ENCODE measurements at regions not wholly inside any gene's neighbourhood (a gene's known extent, or its start where the extent isn't known, plus 50 kb on each side); places are given as distances from the start of the nearest gene placed in this dataset.
"Not testable (repeated sequence)": the region's sequence is repeated elsewhere in the genome, so short reads cannot be mapped to it uniquely, and the experiment has no call there.

DNA sequence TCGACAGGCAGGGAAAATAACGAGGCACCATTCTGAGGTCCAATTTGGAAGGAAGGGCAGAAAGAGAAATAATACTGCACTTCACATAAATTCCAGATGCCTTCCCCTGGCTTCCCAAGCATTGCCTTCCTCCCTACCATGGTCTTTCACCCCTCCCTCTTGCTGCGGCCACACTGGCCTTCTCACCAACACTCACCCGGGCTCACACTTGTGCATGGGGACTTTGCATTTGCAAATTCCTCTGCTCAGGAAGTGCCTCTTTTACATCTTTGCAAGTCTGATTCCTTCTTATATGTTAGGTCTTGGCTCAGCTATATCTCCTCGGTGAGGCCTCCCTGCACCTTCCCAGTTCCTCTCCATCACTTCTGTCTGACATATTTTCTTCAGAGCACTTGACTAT, 199.4 kb downstream of the CHIC2 start:
- DNase-seq (ENCODE audit: low read depth): no peak

DNA sequence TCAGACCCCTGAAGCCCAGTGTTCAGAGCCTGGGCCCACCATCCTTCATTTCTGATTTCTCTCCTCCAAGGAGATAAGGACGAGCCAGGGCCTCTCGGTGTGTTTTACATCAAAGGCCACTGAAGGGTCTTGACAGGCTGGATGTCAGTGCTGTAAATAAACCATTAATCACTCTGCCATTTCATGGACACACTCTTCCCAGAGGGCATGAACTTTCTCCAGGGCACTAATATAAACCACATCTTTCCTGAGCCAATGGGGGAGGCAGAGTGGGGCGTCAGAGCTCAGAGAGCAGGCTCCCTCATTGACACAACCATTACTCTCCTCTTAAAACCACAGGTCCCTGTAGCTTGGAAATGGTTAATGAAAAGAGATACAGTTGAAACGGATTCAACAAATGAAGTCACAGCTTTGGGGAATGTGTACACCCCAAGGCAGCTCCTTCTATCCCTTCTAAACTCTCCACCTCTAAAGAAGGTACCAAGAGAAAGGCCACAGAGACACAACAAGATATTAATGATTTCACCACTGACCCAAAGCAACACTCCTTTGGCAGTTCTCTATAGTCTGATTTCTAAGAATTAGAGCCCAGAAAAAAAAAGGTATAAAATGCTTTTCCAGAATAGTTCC, 200.6 kb downstream of the CHIC2 start:
- no peak for DNase-seq (ENCODE audit: low read depth)

DNA sequence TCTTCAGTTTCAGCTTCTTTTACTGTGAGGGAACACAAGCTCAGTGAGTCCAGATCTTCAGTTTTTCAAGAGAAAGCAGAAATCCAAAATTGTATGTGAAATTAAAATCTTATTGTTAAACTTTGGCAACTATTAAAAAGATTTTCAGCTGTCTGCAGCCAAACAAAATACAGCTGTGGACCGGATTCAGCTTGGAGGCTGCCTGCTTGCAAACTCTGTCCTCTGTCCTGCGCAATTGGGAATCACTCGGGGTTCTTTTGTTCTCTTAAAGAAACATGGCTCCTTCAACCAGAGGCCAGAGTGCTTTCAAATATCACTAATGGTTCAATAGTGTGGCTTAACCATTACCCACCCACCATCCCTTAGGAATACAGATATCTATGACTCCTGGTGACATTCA, 201.2 kb downstream of the CHIC2 start:
- no peak for DNase-seq (ENCODE audit: low read depth)

DNA sequence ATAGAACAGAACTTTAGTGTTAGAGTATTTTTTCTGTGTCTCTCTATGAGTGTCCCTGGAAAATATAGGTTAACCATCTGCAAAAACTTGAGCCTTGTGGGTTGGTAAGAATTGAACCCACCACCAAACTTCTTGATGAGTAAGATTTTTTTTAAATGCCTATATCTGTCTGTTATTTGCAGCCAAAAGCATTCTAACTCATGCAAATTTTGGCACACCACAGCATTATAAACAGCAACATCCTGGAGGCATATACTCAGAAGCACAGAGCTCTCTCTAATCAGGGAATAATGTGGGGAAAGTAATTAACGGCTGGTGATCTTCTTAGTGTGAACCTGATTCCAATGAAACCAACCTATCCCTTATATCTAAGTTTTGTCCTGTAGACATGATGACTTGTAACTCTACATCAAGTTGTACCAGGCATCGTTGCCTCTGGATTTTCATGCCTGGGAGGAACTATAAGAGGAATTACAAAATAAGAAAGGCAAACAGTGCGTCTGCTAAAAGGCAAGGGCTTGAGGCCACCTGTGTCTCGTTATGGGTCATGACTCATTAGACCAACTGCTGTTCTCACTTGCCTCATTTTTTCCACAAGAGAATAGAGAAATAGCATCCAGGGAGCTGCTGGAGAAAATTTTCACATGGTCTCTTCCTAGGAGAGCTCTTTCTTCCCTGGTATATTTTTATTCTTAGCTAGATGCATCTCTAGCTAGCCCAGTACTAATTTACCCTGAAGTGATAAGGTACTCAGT, 202.4 kb downstream of the CHIC2 start:
- DNase-seq (ENCODE audit: low read depth): peak; percentile 52

DNA sequence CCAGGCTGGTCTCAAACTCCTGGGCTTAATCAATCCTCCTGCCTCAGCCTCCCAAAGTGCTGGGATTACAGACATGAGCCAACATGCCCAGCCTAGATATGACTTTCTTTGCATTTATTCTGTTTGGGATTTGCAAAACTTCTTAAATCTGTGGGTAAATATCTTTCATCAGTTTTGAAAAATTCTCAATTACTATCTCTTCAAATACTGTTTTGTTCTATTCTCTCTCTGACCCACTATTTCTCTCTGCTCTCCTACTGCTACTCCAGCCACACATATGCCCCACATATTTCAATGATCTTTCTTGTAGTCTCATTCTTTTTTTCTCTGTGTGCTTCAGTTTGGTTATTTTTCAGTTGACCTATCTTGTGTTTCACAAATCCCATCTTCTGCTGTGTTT, 205.1 kb downstream of the CHIC2 start:
- no peak for DNase-seq (ENCODE audit: low read depth)

DNA sequence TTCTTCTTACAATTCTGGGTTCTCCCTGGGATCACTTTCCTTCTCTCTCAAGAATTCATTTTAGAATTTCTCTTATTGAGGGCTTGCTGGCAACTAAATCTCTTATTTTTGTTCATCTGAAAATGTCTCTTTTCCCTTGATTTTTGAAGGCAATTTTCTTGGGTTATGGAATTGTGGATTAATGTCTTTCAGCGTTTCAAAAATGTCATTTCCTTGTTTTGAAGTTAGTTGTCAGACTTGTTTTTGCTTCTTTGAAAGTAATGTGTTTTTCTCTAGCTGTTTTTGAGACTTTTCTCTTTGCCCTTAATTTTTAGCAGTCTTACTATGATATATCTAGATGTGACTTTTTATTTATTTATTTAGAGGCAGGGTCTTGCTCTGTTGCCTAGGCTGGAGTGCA, 205.7 kb downstream of the CHIC2 start:
- no peak for DNase-seq (ENCODE audit: low read depth)

DNA sequence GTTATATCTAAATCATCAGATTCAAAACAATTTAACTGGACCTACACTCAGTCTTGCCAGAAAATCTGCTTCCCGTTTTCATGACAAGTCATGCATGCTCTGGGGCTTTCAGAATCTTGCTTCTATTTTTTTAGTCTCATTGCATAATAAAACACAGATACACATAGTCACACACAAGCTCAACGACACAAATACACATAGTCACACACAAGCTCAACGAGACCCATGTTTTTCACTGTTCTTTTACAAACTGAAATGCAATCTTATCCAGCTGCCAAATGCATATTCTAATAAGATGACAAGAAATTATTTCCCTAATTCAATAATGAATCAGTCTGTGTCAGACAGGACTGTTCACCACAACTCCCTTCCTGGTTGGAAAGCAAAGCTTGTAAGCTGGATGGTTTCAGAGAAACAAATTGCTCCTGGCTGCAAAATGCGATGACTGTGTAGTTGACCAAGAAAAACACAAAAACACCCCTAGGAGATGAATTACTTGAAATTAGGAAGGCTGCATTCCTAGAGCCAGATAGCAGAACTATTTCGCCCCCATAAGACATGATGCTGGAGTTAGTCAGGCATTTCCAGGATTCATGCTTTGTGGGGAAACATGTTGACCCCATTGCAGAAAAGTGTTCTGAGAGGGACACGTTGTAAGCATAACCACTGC, 208.7 kb downstream of the CHIC2 start:
- peak; percentile 62 for DNase-seq (ENCODE audit: low read depth)

DNA sequence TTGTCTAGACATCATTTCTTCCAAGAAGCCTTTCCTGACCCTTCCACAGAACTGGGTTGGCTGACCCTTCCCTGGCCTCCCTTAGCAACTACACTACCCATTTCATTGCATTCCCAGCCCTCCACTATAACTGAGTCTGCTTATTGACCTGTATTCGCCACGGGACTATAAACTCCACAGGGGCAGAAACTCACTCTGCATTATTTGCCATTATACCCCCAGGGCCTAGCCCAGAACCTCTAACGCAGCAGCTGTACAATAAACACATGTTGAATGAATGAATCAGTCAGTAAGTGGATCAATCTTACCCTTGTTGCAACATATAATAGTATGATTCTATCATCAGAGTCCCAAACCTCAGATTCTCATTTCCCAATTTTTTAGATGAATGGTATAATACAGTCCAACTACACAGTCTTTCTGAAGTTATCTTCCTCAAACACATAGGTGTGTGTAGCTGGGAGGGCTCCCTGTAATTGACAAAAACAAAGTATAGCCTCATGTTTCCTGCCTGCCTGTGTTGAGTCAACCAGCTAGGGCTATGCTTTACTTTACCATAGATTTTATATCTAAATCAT, 209.3 kb downstream of the CHIC2 start:
- peak; percentile 42 for DNase-seq (ENCODE audit: low read depth)

DNA sequence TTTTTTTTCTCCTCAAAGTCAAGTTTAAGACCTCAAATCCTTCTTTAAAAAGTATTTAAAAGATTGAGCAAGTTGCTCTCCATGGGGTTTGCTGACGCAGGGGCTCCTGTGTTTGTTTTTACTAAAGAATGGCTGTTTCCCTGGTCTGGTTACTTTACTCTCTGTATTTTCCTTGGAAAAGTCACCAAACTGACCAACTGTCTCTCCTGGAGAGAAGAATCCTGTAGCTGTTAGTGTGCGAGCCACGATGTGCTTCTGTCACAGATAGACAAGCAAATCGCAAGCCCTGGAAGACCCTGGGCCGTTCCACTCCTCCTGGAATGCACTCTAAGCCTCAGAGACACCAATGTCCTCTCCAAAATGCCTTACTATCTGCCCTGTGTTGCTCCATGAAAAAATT, 212.1 kb downstream of the CHIC2 start:
- DNase-seq (ENCODE audit: low read depth): no peak

DNA sequence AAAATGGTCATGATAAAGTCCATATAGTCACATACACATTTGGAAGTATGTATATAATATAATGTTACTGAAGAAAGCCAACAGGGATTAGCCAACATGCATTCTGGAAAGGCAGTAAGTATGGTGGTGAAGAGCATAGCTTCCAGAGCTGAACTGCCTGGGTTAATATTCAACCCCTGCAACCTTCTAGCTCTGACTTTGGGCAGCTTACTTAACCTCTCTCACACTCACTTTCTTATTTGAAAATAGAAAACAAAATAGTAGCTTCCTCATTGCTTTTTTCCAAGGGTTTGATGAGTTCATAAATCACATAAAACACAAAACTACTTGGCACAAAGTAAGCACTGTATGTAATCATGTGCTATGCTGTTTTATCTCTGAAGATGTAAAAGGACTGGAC, 216.4 kb downstream of the CHIC2 start:
- no peak for DNase-seq (ENCODE audit: low read depth)

DNA sequence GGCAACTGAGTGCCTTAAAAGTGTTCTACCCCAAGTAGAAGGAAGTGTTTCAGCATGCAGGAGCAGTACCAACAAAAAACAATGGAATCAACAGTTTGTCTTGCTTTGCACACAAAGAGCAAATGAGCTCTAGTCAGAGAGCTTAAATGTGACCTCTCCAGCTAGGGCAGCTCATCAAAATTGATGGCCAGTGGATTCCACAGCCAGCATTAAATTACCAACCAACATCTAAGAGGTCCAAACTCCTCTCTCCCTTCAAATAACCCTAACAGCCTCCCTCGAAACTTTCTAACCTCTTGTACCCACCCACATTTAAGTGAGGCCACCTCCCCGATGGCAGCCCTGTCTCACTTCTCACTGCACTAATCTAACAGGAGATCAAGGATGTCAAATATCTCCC, 219.9 kb downstream of the CHIC2 start:
- DNase-seq (ENCODE audit: low read depth): no peak

DNA sequence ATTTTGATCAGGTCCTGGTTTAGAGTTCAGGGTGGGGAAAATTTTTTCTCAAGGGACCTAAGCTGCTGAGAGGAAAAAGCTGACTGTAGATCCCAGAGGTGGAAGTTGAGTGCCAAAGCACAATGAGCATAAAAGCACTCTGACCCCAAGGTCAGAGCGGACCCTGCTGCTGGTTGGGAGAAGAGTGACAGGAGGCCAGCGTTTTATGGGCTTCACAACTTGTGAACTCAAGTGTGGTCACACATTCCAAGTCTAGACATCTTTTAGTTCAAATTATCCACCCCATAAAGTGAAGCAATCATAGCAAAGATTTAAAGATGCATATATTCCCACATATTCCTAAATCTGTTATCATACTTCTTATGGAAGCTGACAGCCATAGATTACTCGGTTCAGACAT, 220.3 kb downstream of the CHIC2 start:
- DNase-seq (ENCODE audit: low read depth): no peak

DNA sequence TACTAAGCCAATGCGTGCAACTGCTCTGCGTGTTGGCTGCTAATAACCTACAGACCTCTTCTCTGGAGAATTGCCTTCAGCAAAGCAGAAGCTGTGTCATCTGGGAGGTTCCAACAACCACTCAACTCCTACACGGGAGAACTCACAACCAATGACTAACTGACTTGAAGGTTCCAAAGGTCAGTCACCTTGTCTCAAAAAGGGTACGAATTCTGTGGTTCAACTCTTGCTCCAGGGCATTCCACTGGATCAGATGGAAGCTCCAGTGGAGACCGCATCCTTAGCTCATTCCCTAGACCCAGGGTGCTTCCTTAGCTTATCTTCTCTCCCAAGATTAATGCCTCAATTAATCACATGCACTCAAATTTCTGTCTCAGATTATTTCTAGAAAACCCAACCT, 222.7 kb downstream of the CHIC2 start:
- no peak for DNase-seq (ENCODE audit: low read depth)

DNA sequence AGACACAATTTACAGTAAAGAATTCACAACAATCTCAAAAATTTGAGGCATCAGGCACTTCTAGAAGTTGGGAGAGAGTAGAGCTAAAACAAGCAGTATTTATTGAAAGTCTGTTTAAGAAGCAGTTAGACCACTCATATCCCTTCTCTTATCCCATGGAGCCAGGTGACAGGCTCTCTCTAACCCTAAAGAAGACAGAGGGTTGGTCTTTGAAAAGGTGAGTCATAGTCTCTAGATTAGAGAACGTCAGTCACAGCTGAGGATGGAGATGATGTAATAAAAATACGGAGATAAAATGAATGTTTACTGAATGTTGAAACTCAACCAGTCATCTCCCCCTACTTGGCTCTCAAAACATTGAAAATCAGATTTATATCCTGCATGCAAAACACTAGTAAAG, 223.8 kb downstream of the CHIC2 start:
- DNase-seq (ENCODE audit: low read depth): peak; percentile 2

DNA sequence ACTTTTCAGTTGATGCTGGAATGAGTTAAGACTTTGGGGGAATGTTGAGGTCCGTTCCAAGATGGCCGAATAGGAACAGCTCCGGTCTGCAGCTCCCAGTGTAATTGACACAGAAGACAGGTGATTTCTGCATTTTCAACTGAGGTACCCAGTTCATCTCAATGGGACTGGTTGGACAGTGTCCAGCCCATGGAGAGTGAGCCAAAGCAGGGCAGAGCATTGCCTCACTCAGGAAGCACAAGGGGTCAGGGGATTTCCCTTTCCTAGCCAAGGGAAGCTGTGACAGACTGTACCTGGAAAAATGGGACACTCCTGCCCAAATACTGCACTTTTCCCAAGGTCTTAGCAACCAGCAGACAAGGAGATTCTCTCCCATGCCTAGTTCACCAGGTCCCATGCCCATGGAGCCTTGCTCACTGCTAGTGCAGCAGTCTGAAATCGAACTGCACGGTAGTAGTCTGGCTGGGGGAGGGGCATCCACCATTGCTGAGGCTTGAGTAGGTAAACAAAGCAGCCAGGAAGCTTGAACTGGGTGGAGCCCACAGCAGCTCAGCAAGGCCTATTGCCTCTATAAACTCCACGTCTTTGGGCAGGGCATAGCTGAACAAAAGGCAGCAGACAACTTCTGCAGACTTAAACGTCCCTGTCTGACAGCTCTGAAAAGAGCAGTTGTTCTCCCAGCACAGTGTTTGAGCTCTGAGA, 231.0 kb downstream of the CHIC2 start:
- not testable (repeated sequence) for DNase-seq (ENCODE audit: low read depth)

DNA sequence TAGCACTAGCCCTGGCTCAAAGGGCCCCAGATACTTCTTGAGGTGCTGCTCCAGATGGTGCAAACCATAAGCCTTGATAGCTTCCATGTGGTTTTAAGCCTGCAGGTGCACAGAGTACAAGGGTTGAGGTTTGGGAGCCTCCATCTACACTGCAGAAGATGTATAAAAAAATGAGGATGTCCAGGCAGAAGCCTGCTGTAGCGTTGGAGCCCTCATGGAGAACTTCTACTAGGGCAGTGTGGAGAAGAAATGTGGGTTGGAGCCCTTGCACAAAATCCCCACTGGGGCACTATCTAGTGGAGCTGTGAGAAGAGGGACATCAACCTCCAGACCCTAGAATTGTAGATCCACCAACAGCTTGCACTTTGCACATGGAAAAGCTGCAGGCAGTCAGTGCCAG, 231.9 kb downstream of the CHIC2 start:
- no peak for DNase-seq (ENCODE audit: low read depth)

DNA sequence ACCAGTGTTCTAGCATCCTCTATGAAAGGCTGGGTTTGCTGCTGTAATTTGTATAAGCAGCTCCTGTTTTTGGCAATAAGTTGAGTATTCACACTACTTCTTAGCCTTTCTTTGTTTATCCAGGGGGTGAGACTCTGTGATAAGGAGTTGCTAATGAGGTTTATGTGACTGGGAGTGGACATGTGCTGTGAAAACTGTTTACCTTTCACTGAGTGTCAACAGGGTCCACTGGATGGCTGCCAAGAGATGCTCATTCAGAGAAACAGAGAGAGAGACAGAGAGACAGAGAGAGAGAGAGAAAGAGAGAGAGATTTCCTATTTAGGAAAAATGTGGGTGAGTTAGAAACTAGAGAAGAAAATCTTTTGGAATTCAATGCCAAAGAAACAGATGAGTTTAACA, 233.9 kb downstream of the CHIC2 start:
- no peak for DNase-seq (ENCODE audit: low read depth)

DNA sequence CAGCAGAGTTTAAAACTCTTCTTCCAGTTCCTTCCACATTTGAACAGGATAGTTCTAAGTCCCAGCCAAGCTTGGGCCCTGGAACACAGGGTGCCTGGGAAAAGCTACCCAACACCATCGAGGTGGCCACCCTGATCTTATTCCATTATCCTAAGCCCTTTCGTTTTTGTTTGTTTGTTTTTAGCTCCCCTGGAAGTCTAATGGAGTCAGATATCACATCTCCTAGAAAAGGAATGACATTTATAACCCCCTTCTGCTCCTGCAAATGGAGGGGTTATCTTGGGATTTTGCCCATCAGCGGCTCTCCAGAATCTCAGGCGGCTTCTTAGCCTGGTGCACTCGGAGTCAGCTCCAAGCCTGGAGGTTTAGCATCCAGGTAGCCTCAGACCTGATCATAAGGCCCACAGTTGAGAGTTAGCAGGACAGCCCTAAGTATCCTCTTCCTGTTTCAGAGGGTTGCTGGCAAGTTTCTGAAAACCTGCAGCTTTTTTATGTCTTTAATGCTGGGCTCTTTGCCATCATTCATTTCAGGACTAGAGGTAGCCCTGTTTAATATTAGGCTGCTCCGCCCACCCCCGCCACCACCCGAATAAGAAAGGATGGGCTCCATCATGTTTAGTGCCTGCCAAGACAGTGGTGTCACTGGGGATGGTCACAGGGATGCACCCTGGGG, 230.0 kb upstream of the LNX1 start:
- no peak for DNase-seq (ENCODE audit: low read depth)

DNA sequence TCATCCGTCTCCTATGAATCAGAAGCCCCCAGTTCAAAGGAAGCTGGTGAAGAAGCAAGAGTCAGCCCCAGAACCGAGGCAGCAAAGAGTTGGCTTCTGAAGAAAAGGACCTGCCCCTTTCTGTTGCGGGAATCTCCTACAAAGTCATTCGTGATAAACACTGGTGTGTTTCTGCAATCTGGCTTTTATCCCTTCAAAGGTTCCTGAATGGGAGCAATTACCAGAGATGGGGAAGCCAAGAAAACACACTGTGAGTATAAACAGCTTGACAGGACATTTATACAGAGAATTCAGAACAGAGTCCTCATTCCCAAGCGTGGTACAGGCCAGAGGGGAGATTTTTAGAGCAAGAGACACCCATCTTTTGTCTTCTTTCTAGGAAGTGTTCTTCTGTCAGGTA, 226.8 kb upstream of the LNX1 start:
- no peak for DNase-seq (ENCODE audit: low read depth)

DNA sequence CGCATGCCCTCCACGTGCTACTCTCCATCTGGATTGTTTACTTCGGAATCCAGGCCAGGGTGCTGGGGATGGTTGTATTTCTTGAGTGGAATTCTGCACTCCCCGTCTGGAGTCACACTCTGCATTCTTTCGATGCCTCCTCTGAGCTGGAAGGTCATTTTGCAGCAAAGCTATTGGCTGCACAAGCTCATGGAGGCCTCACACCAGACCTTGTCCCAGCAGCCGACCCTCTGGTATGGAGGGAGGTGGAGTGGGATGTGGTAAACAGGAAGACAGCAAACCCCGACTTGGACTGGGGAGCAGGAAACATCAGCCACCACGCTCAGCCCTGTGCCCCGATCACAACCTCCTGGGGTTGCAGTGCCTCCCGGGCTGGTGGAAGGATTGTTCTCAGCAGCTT, 225.3 kb upstream of the LNX1 start:
- no peak for DNase-seq (ENCODE audit: low read depth)

DNA sequence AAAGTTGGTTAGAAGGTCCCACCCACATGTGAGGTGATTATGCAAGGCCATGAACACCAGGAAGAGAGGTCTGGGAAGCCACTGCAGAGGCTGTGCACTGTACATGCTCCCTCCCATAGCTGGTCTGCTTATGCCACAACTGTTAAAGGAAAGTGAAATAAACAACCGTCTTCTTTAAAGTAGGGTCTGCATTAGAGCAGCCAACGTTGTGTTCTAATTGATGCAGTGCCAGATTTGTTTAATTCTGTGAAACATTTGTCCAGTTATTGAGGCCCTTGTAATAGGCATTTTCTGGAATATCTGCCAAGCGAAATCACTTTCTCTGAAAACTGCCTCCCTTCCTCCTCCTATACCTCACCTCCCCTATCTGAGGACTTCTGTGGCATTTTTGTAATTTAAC, 224.0 kb upstream of the LNX1 start:
- no peak for DNase-seq (ENCODE audit: low read depth)

DNA sequence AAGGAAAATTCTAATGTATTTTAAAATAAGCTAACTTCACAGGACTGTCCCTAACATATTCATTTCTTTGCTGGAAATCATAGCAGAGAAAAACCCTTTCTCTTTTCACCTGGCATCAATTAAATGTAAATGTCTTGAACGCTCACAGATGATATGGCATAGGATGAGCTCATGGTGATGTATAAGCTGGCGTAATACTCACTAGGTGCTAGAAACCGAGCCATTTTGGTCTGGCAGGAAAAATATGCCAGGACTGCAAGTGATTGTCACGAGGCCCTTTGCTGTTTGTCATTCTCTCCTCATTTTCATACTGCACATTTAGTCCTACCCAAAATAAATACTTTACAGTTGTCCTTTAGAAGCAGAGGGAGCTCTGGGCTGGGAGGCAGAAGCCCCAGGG, 222.7 kb upstream of the LNX1 start:
- no peak for DNase-seq (ENCODE audit: low read depth)

Data from ELR (cell line).